NCI-H345 treated with DMSO at 0.1 percent for 48 hours (cell line): ENCODE measurements at regions not wholly inside any gene's neighbourhood (a gene's known extent, or its start where the extent isn't known, plus 50 kb on each side); places are given as distances from the start of the nearest gene placed in this dataset.
"Not testable (repeated sequence)": the region's sequence is repeated elsewhere in the genome, so short reads cannot be mapped to it uniquely, and the experiment has no call there.

Source experiments
- DNase-seq: peaks from one replicate; lab custom pipeline; 2025; ENCODE audit not compliant: unreplicated experiment; lab: John Stamatoyannopoulos, UW

- DNase-seq, result no peak
Measured at GRCh38 chr9:82431121-82431520, 442.5 kb downstream of the SPATA31D1 start.

- DNase-seq, result not testable (repeated sequence)
Measured at GRCh38 chr9:82433290-82433931, 444.8 kb downstream of the SPATA31D1 start.

- no peak for DNase-seq
Measured at GRCh38 chr9:82436475-82436874, 447.9 kb downstream of the SPATA31D1 start.

- DNase-seq, result not testable (repeated sequence)
Measured at GRCh38 chr9:82437183-82437582, 448.6 kb downstream of the SPATA31D1 start.

- no peak for DNase-seq
Measured at GRCh38 chr9:82438581-82438980, 450.0 kb downstream of the SPATA31D1 start.

- no peak for DNase-seq
Measured at GRCh38 chr9:82443312-82443711, 454.7 kb downstream of the SPATA31D1 start.

GRCh38 chr9:82445556-82445955, 457.0 kb downstream of the SPATA31D1 start:
- DNase-seq, result no peak

GRCh38 chr9:82447343-82447742, 458.8 kb downstream of the SPATA31D1 start:
- DNase-seq, result no peak

GRCh38 chr9:82449986-82450385, 461.4 kb downstream of the SPATA31D1 start:
- no peak for DNase-seq

GRCh38 chr9:82454509-82455190, 466.1 kb downstream of the SPATA31D1 start:
- no peak for DNase-seq

- DNase-seq, result no peak
Measured at GRCh38 chr9:82456642-82457041, 468.1 kb downstream of the SPATA31D1 start.

- no peak for DNase-seq
Measured at GRCh38 chr9:82457298-82457697, 468.7 kb downstream of the SPATA31D1 start.

GRCh38 chr9:82457891-82458290, 469.3 kb downstream of the SPATA31D1 start:
- no peak for DNase-seq

GRCh38 chr9:82458296-82458695, 469.7 kb downstream of the SPATA31D1 start:
- no peak for DNase-seq

GRCh38 chr9:82466616-82467260, 478.2 kb downstream of the SPATA31D1 start:
- no peak for DNase-seq

GRCh38 chr9:82467436-82467835, 478.9 kb downstream of the SPATA31D1 start:
- no peak for DNase-seq

- DNase-seq, result no peak
Measured at GRCh38 chr9:82474235-82474634, 485.7 kb downstream of the SPATA31D1 start.

- DNase-seq, result no peak
Measured at GRCh38 chr9:82475584-82476301, 487.2 kb downstream of the SPATA31D1 start.

GRCh38 chr9:82480921-82481320, 492.3 kb downstream of the SPATA31D1 start:
- DNase-seq, result no peak

- no peak for DNase-seq
Measured at GRCh38 chr9:82487935-82488312, 499.4 kb downstream of the SPATA31D1 start.

- DNase-seq, result no peak
Measured at GRCh38 chr9:82488313-82489200, 500.0 kb downstream of the SPATA31D1 start.
